HG03025 (cell line): ENCODE measurements at regions not wholly inside any gene's neighbourhood (a gene's known extent, or its start where the extent isn't known, plus 50 kb on each side); places are given as distances from the start of the nearest gene placed in this dataset.

ENCODE experiments used
- ATAC-seq: cut with Tn5 transposase; IDR thresholded peaks from one replicate; pipeline ENCODE4 v1.9.1; 2021; ENCODE audit warnings: mild to moderate bottlenecking, moderate library complexity; ENCODE audit not compliant: unreplicated experiment, low FRiP score

DNA sequence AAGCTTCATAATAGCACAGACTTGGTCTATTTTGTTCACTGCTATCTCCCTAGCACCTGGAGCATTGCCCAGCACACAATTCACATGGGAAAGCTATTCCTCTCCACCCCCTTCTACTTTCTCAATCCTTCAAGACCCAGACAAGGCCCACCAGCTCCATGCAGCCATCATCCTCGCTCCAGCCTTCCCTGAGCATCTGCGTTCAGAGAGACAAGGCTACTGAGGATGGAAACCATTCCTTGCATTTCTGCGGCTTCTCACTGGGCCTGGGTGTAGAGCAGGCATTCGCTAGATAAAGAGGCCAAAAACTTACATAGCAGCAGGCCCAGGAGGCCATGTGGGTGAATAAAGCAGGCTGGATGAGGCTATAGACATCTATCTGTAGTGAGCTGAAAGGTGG, 530.8 kb downstream of the BUD13 start:
- ATAC-seq = no peak

DNA sequence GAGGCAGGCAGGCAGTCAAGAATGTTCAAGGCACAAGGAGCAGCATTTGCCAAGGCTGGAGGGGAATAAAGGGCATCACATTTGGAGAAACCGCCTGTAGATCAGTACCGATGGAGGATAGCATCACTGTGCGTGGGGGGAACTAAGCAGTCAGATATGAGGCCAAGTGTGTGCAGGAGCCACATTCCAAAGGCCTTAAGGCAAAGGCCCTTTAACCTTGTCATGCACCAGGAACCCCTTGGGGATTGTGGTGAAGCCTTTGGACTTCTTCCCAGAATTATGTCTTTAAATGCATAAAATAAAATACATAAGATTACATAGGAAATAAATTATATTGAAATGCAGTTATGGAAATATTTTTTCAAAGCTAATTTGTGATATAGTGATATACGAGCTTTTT, 532.1 kb downstream of the BUD13 start:
- no peak for ATAC-seq

DNA sequence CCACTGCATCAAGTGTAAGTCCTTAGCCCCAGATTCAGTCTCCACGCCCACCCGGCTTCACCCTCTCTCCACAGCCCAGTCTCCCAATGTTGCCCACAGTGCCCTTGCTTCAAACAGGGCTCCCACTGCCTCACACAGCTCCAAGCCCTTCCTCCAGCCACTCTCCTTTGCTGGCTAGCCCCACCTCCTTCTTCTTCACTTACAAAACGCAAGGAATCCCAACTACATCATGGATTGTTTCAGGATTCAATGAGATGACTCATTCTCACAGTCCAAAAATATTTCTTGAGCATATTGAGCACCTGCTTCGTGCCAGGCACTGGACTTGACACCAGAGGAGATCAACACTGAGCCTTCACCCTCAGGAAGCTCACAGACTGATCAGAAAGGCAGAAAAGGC, 533.5 kb downstream of the BUD13 start:
- no peak for ATAC-seq

DNA sequence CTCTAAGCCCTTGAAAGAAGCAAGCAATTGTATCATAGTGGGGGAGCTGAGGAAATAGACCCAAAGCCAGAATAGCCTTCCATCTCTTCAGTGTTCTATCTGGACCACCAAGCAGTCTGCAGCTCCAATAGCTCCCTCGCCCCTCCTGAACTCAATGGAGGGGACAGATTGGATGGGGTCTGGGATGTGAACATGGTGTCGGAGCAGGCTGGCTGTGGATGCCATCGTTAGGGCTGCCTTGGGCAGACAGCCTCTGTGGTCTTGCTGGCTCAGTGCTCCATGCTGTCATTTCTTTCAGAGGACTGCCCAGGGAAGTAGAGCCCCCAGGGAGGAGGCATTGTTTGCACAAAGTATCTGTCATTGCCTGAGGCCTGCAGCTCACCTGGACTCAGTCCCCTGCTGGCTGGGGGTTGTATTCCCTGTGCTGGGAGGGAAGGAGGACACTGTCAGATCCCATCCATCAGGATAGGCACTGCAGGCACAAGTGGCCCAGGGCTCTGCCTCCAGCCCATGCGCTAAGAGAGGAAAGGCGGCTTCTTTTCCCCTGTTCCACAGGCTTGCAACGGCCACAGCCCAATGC, 537.7 kb downstream of the BUD13 start:
- ATAC-seq = no peak

GRCh38 chr11:116233561-116233960, 539.2 kb downstream of the BUD13 start:
- no peak for ATAC-seq

DNA sequence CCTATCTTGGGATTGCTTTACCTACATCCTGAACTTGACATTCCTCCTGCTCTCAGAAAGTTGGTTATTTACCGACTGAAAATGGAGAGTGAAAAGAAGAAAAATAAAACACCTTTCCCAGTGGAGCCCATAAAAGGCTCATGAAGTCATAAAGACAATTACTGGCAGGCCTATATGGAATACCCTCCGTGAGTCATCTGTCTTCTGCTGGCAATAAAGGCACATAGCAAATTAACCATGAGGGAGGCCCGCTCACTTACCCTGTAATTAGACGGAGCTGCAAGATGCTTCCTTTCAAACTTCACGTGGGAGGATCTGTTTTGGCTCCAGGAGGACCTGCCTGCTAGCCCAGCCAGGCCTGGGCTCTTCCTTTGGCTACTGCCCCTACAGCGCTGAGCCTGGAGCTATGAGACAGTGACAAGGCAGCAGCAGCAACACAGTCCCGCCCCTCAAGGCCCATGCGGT, 540.4 kb downstream of the BUD13 start:
- ATAC-seq = no peak

DNA sequence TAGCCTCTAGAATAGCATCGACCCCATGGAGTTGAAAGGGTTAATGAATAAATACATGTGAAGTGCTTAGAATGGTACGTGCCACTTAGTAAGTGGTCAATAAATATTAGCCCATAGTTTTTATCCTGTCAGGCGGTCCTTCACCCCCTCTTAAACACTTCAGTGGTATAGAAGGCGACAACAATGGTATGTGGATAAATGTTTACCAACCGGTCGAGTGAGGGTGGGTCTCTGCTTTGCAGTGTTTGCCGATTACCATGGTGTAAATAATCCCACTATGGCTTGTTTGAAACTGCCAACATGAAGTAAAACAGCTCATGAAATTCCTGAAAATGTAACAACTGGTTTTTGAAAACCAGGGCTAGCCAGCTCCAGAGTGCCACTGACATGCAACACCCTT, 541.2 kb downstream of the BUD13 start:
- ATAC-seq = no peak

DNA sequence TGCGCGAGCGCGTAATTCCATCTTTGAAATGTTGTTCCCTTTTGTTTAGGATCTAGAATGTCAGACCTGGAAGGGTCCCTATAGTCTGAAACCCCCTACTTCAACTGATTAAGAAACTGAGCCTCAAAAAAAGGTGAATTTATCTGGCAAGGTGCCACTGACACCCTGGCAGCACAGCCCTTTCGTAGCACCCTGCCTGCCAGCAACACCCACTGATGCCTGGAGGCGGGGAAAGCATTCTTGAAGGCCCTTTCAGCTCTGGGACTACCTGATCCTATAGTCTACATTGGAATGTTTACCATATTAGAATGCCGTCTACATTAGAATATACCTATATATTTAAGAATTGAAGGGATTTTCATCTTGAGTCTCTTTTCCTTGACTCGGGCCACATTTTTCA, 542.3 kb downstream of the BUD13 start:
- no peak for ATAC-seq

DNA sequence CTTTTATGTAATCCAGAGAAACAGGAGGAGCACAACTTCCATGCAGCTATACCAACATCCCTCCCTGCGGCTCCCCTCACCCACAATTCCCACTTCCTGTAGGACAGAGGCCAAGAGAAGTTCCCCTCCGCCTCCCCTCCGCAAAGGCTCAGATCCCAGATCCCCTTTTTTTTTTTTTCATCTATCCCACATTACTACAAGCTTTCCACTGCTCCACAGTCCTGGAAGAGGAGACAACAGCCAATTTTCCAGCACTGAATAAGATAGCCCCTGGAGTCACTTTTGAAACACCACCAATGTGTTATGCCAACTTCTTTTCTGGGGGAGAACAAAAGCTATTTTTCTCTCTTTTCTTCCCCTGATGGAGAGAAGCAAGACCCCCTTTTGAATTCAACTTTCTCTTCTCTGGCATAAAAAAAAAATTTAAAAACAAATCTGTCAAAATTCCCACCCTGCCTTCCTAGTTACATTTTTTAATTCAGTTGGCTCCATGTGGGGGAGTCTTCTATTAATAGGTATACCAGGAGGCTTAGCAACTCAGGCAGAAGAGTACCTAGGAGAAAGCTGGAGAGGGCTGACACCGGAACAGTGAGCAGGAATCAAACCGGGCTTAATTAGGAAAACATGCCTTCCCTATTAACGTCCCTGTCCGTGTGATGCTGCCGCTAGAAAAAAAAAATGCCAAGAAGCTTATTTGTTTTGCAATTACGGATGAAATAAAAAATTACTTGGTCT, 543.4 kb downstream of the BUD13 start:
- ATAC-seq = no peak

- ATAC-seq = no peak
Measured at GRCh38 chr11:116226731-116227130, 546.1 kb downstream of the BUD13 start.

- no peak for ATAC-seq
Measured at GRCh38 chr11:116225784-116226585, 546.8 kb downstream of the BUD13 start.

- ATAC-seq = no peak
Measured at GRCh38 chr11:116225236-116225635, 547.6 kb downstream of the BUD13 start.

- ATAC-seq = no peak
Measured at GRCh38 chr11:116224889-116225200, 547.9 kb downstream of the BUD13 start.

DNA sequence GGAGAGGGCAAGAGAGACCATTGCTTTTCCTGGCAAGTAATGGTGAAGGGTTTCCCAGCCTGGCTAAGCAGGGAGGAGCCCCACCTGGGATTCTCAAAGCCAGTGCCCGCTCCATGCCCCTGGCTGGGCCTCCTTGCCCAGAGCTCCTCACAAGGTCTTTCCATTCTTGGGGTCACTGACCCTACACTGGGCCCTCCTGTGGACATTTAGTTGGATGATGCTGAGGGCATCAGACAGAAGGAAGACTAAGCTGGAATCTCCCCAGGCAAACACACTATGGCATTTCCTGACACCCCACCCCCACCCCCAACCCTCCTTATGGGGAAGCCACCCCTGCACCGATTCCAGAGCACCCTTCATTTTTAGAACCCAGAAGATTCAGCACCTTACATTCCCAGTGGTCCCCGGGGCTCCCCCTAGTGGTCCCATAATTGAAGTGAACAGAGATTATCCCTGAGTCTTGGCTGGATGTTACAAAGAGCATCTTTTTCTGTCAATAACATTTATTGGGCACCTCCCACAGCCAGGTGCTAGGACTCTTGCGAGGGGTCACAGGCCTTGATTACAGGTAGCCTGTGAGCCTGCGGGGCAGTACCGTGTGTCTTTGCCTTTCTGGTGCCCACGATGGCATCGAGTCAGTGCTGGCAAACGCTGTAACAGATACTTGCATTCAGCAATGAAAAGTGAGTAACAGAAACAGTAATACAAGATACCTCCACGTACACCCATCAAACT, 548.5 kb downstream of the BUD13 start:
- ATAC-seq = no peak

GRCh38 chr11:116221351-116221750, 551.4 kb downstream of the BUD13 start:
- ATAC-seq = no peak

GRCh38 chr11:116219171-116219635, 553.6 kb downstream of the BUD13 start:
- no peak for ATAC-seq

DNA sequence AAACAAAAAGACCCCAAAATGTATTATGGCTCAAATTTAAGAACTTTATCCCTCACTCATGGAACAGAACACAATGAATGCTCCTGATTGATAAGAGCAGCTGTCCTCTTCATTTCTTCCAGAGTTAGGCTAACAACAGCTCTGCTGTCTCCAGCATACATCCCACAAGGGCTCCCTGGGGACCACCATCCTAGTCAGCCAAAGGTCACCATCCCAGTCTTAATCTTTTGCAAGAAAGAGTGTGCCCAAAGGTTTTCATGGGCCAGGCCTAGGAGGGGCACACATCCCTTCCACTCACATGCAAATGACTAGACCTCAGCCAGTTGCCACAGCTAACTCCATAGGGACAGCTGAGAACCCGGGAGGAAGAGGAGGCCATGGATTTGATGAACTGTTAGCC, 555.3 kb downstream of the BUD13 start:
- ATAC-seq = no peak

DNA sequence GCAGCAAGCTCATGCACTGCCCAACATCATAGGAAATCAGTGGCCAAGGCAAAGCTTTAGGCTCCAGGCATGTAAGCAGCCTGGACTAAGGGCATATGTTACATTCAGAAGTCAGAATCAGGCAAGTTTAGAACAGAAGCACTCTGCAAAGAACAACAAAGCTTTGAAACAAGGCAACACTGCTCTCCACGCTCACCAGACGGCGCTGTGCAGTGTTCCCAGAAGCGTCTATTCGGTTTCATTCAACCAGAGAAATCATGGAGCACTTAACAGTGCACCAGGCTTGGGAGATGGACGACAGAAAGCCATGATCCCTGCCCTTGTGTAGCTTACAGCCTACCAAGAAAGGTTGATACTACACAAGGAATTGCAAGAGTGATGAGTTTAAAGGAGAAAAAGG, 555.8 kb downstream of the BUD13 start:
- no peak for ATAC-seq

- no peak for ATAC-seq
Measured at GRCh38 chr11:116215471-116216113, 557.2 kb downstream of the BUD13 start.

DNA sequence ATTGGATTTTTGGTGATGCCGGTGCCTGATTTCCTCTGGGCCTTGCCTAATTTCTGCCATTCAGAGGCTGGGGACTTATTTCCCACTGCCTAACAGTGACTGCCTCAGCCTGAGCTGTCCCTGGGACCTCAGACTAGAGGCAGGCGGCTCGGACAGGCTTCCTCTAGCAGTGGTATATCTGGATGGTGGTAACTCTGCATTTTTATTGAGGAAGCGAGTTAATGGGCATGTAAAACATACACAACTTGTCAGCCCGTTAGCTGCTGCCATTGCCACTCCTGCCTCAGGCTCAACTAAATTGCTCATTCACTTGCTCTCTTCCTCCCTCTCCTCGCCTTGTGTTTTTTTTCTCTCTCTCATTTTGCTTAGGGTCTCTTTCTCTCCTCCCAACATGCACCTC, 561.6 kb downstream of the BUD13 start:
- ATAC-seq = no peak
